HUES6 (cell line): ENCODE measurements at regions not wholly inside any gene's neighbourhood (a gene's known extent, or its start where the extent isn't known, plus 50 kb on each side); places are given as distances from the start of the nearest gene placed in this dataset.

Experiments
- H3K27ac ChIP-seq: 2 replicates; pipeline ENCODE4 v1.7.0; 2013; ENCODE audit warnings: low read depth, mild to moderate bottlenecking, low read length, inconsistent platforms
- H3K27me3 ChIP-seq: 2 replicates; pipeline ENCODE4 v1.6.1; 2013; ENCODE audit warnings: low read length; ENCODE audit not compliant: control insufficient read depth, insufficient read depth
- H3K36me3 ChIP-seq: 2 replicates; pipeline ENCODE4 v1.6.1; 2013; ENCODE audit warnings: low read length; ENCODE audit not compliant: control insufficient read depth, insufficient read depth
- H3K4me1 ChIP-seq: 2 replicates; pipeline ENCODE4 v1.6.1; 2013; ENCODE audit warnings: low read length; ENCODE audit not compliant: control insufficient read depth, insufficient read depth
- H3K4me3 ChIP-seq: 2 replicates; pipeline ENCODE4 v1.5.1; 2013; ENCODE audit warnings: low read depth, low read length
- H3K9ac ChIP-seq: one replicate; pipeline ENCODE4 v1.6.1; 2013; ENCODE audit warnings: mild to moderate bottlenecking, low read length
- H3K9me3 ChIP-seq: 2 replicates; pipeline ENCODE4 v1.6.1; 2013; ENCODE audit warnings: low read depth, low read length; ENCODE audit not compliant: control insufficient read depth, insufficient read depth

DNA sequence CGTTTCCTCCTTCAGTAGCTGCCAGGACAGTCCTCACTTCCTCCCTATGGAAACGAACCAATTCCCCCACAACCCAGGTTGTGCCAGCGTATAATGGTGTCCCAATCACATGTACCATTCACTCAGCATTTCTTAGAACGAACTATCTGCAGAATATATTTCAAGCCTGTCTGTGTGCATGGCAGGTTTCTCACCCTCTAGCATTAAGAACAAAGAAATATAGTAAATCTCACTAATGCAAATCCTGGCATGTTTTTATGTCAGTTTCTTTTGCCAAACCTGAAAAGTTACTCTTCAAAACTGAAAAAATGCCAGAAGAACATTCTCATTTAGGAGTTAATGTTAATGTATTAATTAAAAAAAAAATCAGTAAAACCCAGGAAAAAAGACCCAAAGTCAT is 405.9 kb upstream of the KLF6 start:
- H3K27ac ChIP-seq: no peak overlapping the region
- no peaks in the 10 kb centered on the region for H3K9me3 ChIP-seq
- H3K27me3 ChIP-seq: no peaks in the 10 kb centered on the region
- H3K4me1 ChIP-seq: no peaks in the 10 kb centered on the region
- no peaks in the 10 kb centered on the region for H3K36me3 ChIP-seq
- no peak overlapping the region for H3K4me3 ChIP-seq
- no peak overlapping the region for H3K9ac ChIP-seq

DNA sequence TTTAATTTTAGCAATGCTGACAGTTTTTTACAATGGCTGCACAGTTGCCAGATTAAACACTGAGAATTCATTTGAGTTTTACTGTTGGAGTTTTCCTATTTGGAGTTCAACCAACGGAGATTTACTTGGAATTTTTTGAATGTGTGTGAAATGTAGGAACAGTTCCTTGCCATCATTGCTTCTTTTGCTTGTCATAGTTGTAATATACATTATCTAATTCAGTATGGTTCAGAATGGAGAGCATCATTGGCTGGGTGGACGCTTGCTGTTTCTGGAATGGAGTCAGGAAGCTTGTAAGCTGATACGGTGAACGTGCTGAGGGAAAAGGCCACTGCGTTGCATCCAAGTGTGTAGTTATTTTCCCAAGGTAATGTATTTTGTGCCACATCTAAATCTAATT is 404.3 kb upstream of the KLF6 start:
- Histone ChIP-seq H3K4me1 (no peaks in the 10 kb centered on the region), H3K27ac (no peak overlapping the region), H3K9me3 (no peaks in the 10 kb centered on the region), H3K9ac (no peak overlapping the region), H3K27me3 (no peaks in the 10 kb centered on the region), H3K36me3 (no peaks in the 10 kb centered on the region), H3K4me3 (no peak overlapping the region)

DNA sequence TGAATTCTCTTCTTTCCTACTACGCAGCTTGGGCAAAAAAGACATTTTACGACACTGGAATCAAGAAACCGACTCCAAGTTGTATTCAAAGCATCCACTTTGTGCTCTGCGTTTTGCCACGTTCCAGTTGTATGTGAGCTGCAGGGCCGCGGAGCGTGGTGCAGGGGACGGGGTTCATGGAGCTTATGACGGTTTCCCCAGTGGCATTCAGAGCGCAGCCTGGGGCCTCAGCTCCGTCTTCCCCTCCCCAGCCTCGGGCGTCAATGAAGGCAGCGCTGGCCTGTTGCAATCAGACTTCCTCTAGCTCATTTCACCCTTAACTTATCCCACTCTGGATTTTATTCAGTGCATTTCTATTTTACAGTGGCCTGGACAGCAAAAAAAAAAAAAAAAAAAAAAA is 403.4 kb upstream of the KLF6 start:
- no peaks in the 10 kb centered on the region for H3K9me3 ChIP-seq
- H3K4me3 ChIP-seq: no peak overlapping the region
- H3K4me1 ChIP-seq: no peaks in the 10 kb centered on the region
- no peak overlapping the region for H3K9ac ChIP-seq
- H3K27me3 ChIP-seq: no peaks in the 10 kb centered on the region
- H3K27ac ChIP-seq: no peak overlapping the region
- H3K36me3 ChIP-seq: no peaks in the 10 kb centered on the region

GRCh38 chr10:4186849-4187540 is 402.0 kb upstream of the KLF6 start:
- H3K4me1 ChIP-seq: no peaks in the 10 kb centered on the region
- H3K4me3 ChIP-seq: no peak overlapping the region
- no peaks in the 10 kb centered on the region for H3K27me3 ChIP-seq
- no peaks in the 10 kb centered on the region for H3K9me3 ChIP-seq
- H3K9ac ChIP-seq: no peak overlapping the region
- H3K27ac ChIP-seq: no peak overlapping the region
- no peaks in the 10 kb centered on the region for H3K36me3 ChIP-seq

DNA sequence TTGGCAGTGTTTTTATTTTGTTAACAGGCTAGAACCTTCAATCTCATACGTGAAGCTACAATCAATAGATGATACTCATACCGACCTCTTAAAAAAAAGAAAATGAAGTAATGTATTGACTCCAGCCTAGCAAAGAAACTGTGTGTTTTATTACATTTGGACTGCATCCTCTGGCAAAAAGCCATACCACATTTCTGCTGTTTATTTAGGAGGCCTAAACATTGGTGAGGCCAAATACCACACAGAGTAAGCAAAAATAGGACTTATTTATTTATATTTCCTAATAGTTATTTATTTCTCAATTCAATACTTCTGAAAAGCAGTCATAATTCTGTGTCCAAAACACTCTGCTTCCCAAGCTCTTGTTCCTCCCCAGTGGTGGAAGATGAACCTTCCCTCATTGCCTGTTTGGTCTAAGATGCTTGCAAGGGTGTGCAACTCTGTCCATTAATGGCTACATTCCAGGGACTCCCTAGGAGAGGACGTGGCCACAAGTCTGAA is 398.8 kb upstream of the KLF6 start:
- no peaks in the 10 kb centered on the region for H3K27me3 ChIP-seq
- H3K4me1 ChIP-seq: no peaks in the 10 kb centered on the region
- no peak overlapping the region for H3K4me3 ChIP-seq
- H3K9me3 ChIP-seq: no peaks in the 10 kb centered on the region
- no peak overlapping the region for H3K27ac ChIP-seq
- no peak overlapping the region for H3K9ac ChIP-seq
- no peaks in the 10 kb centered on the region for H3K36me3 ChIP-seq

- Histone ChIP-seq H3K9me3 (no peaks in the 10 kb centered on the region), H3K4me3 (no peak overlapping the region), H3K36me3 (no peaks in the 10 kb centered on the region), H3K27me3 (no peaks in the 10 kb centered on the region), H3K4me1 (no peaks in the 10 kb centered on the region), H3K27ac (no peak overlapping the region), H3K9ac (no peak overlapping the region)
Observed at GRCh38 chr10:4181621-4182049, 396.6 kb upstream of the KLF6 start.

DNA sequence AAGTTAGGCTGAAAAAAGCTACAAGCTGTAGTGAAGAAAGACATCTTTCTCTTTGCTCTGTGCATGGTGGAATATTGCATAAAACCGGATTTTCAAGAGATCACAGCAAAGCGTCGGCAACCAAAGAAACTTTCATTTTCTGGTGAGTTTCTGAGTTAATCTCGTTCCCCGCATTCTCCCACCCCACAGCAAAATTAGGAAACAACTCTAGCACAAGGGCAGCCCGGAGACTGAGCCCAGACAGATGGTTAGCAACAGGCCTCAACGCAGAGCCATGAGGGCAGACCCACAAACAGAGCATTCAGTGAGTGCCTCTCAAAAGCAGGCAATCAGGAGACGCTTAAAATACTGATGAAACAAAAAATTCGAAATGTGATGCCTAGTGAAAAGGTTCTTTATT is 396.1 kb upstream of the KLF6 start:
- no peaks in the 10 kb centered on the region for H3K36me3 ChIP-seq
- H3K4me3 ChIP-seq: no peak overlapping the region
- no peaks in the 10 kb centered on the region for H3K27me3 ChIP-seq
- no peak overlapping the region for H3K9ac ChIP-seq
- no peaks in the 10 kb centered on the region for H3K9me3 ChIP-seq
- no peak overlapping the region for H3K27ac ChIP-seq
- H3K4me1 ChIP-seq: no peaks in the 10 kb centered on the region

DNA sequence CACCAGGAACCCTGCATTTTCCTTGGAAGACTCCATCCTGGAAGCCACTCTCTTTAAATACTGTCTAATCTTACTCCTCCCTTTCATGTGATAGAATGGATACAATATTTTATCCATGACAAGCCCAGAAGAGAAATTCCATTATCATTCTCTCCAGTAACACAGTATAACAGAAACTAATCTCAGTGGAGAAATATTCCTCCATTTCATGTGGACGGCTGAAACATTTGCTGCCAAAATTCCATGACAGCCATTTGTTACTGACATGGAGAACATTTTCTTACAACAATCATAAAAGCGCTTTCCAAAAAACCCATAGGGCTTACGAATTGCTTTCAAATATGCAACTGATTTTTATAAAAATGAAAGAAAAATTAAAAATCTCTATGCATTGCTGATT is 392.8 kb upstream of the KLF6 start:
- no peaks in the 10 kb centered on the region for H3K4me1 ChIP-seq

GRCh38 chr10:4176500-4177281 is 391.7 kb upstream of the KLF6 start:
- H3K4me1 ChIP-seq: no peaks in the 10 kb centered on the region
- H3K9ac ChIP-seq: no peak overlapping the region
- H3K9me3 ChIP-seq: peaks cover 3% of the 10 kb centered on the region; the same call in 1 of the 2 replicates
- H3K27me3 ChIP-seq: no peaks in the 10 kb centered on the region
- no peak overlapping the region for H3K4me3 ChIP-seq
- H3K27ac ChIP-seq: no peak overlapping the region
- H3K36me3 ChIP-seq: no peaks in the 10 kb centered on the region

More for the DNA sequence above, 392.8 kb upstream of the KLF6 start:
- no peak overlapping the region for H3K9ac ChIP-seq
- H3K27me3 ChIP-seq: no peaks in the 10 kb centered on the region
- no peak overlapping the region for H3K27ac ChIP-seq
- H3K36me3 ChIP-seq: no peaks in the 10 kb centered on the region
- H3K4me3 ChIP-seq: no peak overlapping the region
- H3K9me3 ChIP-seq: no peaks in the 10 kb centered on the region

- Histone ChIP-seq H3K27me3 (no peaks in the 10 kb centered on the region), H3K9me3 (peaks cover 3% of the 10 kb centered on the region; the same call in 1 of the 2 replicates), H3K9ac (no peak overlapping the region), H3K4me1 (no peaks in the 10 kb centered on the region), H3K27ac (no peak overlapping the region), H3K4me3 (no peak overlapping the region), H3K36me3 (no peaks in the 10 kb centered on the region)
Observed at GRCh38 chr10:4174197-4174596, 389.2 kb upstream of the KLF6 start.

GRCh38 chr10:4170633-4171314 is 385.8 kb upstream of the KLF6 start:
- H3K9ac ChIP-seq: no peak overlapping the region
- no peak overlapping the region for H3K27ac ChIP-seq
- no peaks in the 10 kb centered on the region for H3K36me3 ChIP-seq
- H3K27me3 ChIP-seq: no peaks in the 10 kb centered on the region
- H3K9me3 ChIP-seq: peaks cover 3% of the 10 kb centered on the region; the same call in 1 of the 2 replicates
- H3K4me3 ChIP-seq: no peak overlapping the region
- no peaks in the 10 kb centered on the region for H3K4me1 ChIP-seq
